Stimulated activated CD4-positive, alpha-beta T cell treated with anti-CD3 and anti-CD28 coated beads, TNF-alpha, amount 100 ng/mL, for 4 hours (primary cell): ENCODE measurements at regions not wholly inside any gene's neighbourhood (a gene's known extent, or its start where the extent isn't known, plus 50 kb on each side); places are given as distances from the start of the nearest gene placed in this dataset.

ENCODE experiments used
- DNase-seq, 3 experiments: peaks; one replicate each; pipeline ENCODE4 v3.0.0-alpha.2; 2020; ENCODE audit warnings: low read depth in 3 of 3

GRCh38 chr9:27880156-27880555 is 306.9 kb upstream of the C9orf72 start:
- no peak for DNase-seq

GRCh38 chr9:27880635-27881034 is 307.4 kb upstream of the C9orf72 start:
- DNase-seq, result no peak

GRCh38 chr9:27888661-27889295 is 315.5 kb upstream of the C9orf72 start:
- DNase-seq, result peak in 1 of 3 experiments; percentile 10

GRCh38 chr9:27924502-27924901 is 351.2 kb upstream of the C9orf72 start:
- no peak for DNase-seq

- no peak for DNase-seq
These were observed 352.5 kb upstream of the C9orf72 start for GRCh38 chr9:27925815-27926214.

GRCh38 chr9:27929841-27930240 is 356.6 kb upstream of the C9orf72 start:
- no peak for DNase-seq

- DNase-seq, result no peak
These were observed 360.1 kb upstream of the C9orf72 start for GRCh38 chr9:27933210-27934025.

GRCh38 chr9:27934471-27934870 is 361.2 kb upstream of the C9orf72 start:
- DNase-seq, result no peak

- no peak for DNase-seq
These were observed 365.9 kb upstream of the C9orf72 start for GRCh38 chr9:27939186-27939585.

GRCh38 chr9:27940535-27940934 is 367.3 kb upstream of the C9orf72 start:
- no peak for DNase-seq

GRCh38 chr9:27943501-27943900 is 370.2 kb upstream of the C9orf72 start:
- no peak for DNase-seq

- no peak for DNase-seq
These were observed 372.1 kb upstream of the C9orf72 start for GRCh38 chr9:27945386-27945785.

- DNase-seq, result no peak
These were observed 377.1 kb upstream of the C9orf72 start for GRCh38 chr9:27950382-27950781.

- no peak for DNase-seq
These were observed 381.6 kb upstream of the C9orf72 start for GRCh38 chr9:27954858-27955257.

GRCh38 chr9:27963836-27964235 is 390.6 kb upstream of the C9orf72 start:
- DNase-seq, result no peak

GRCh38 chr9:27967210-27967609 is 393.9 kb upstream of the C9orf72 start:
- no peak for DNase-seq

GRCh38 chr9:27977931-27978330 is 404.6 kb upstream of the C9orf72 start:
- DNase-seq, result no peak

- DNase-seq, result no peak
These were observed 412.4 kb upstream of the C9orf72 start for GRCh38 chr9:27985714-27986113.

- no peak for DNase-seq
These were observed 417.2 kb upstream of the C9orf72 start for GRCh38 chr9:27990524-27990923.

- DNase-seq, result no peak
These were observed 417.9 kb upstream of the C9orf72 start for GRCh38 chr9:27991221-27991620.

GRCh38 chr9:28001096-28001495 is 427.8 kb upstream of the C9orf72 start:
- no peak for DNase-seq

- DNase-seq, result no peak
These were observed 431.6 kb upstream of the C9orf72 start for GRCh38 chr9:28004900-28005299.

- no peak for DNase-seq
These were observed 432.5 kb upstream of the C9orf72 start for GRCh38 chr9:28005779-28006178.
